AG09309 (cell line): ENCODE measurements at regions not wholly inside any gene's neighbourhood (a gene's known extent, or its start where the extent isn't known, plus 50 kb on each side); places are given as distances from the start of the nearest gene placed in this dataset.

Experiments
- DNase-seq: peaks from one replicate; pipeline ENCODE4 v3.0.0-alpha.2; 2010; ENCODE audit warnings: low read depth
- H3K4me3 ChIP-seq: 2 replicates; pipeline ENCODE4 v1.5.1; 2011; ENCODE audit warnings: mild to moderate bottlenecking, low read depth, low read length, moderate library complexity; ENCODE audit not compliant: control insufficient read depth
- CTCF ChIP-seq: IDR thresholded peaks from 2 replicates; pipeline ENCODE4 v1.5.1; 2011; ENCODE audit warnings: mild to moderate bottlenecking, low read depth, low read length, inconsistent platforms; ENCODE audit not compliant: insufficient read depth, control insufficient read depth; ENCODE audit errors: missing control alignments

DNA sequence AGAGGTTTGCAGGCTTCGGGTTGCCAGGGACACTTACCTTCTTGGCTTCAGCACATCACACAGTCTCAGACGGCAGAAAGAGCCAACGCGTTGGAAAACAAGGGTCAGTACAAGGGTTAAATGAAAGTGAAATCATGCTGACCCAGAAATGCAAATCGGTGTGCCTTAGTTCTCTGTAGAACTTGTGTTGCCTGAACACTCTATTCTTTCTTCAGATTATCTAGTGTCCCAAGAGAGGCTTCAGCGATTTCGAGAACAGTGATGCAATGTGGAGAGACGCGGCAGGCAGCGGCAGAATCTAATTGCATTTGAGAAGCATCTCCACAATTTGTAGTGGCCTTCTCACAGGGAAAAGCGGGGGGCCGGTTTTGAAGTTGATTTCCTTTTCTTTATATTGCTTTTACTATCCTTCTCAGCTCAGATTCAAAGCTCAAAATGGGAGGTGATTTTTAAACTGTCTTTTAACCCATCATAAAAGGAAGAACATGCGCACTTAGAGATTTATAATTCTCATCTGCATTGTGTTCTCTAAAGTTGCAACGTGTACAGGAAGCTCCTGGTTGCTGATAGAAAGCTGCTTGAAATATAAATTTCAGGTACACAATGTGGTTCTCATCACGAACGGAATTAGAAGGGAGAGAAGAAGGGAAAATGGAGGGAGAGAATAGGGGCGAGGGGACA is 67.8 kb upstream of the EGLN3 start:
- no peak for TF ChIP-seq CTCF
- no peak overlapping the region for H3K4me3 ChIP-seq
- DNase-seq, result no peak

- no peak for DNase-seq
- H3K4me3 ChIP-seq, result no peak overlapping the region
- TF ChIP-seq CTCF, result no peak
Observed at GRCh38 chr14:34018125-34018524, 67.3 kb upstream of the EGLN3 start.

DNA sequence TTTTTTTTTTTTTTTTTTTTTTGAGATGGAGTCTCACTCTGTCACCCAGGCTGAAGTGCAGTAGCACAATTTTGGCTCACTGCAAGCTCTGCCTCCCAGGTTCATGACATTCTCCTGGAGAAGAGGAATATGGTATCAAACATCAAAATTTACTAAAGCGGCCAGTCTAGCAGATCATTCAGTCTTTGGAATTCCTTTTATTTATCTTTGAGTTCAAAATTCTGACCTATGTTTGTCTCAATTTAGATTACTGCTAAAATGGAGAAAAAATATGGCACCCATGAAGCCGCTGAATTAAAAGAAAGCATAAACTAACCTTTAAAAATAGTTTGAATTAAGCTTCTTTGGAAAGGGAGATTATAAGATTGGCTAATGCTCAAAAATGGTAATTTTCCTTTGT is 64.5 kb upstream of the EGLN3 start:
- no peak overlapping the region for H3K4me3 ChIP-seq
- no peak for DNase-seq
- no peak for TF ChIP-seq CTCF

GRCh38 chr14:34014936-34015335 is 64.1 kb upstream of the EGLN3 start:
- TF ChIP-seq CTCF, result no peak
- DNase-seq, result no peak

DNA sequence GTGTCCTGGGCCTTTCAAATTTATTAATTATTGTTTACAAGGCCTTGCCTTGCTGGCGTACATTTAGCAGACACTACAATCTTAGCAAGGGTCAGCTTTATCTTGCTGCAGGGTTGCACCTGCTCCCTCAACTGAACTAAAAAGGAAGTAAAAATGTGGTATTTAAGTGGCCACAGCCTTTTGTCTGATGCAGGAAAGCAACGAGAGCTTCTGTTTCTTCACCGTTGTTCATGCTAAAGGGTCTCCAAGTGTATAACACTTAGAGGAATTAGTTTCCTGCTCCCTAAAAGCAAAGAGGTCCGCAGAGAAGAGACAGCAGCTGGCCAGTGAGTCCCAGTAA is 62.8 kb upstream of the EGLN3 start:
- DNase-seq, result no peak
- TF ChIP-seq CTCF, result no peak
- H3K4me3 ChIP-seq, result no peak overlapping the region

More at GRCh38 chr14:34014936-34015335, 64.1 kb upstream of the EGLN3 start:
- H3K4me3 ChIP-seq, result no peak overlapping the region

- no peak for DNase-seq
- no peak overlapping the region for H3K4me3 ChIP-seq
- no peak for TF ChIP-seq CTCF
Observed at GRCh38 chr14:34012978-34013720, 62.3 kb upstream of the EGLN3 start.
